CD14-positive monocyte (primary cell): ENCODE measurements at regions not wholly inside any gene's neighbourhood (a gene's known extent, or its start where the extent isn't known, plus 50 kb on each side); places are given as distances from the start of the nearest gene placed in this dataset.

ENCODE experiments used
- DNase-seq, 3 donors: peaks; one replicate each; pipeline ENCODE4 v3.0.0-alpha.2; 2011 to 2022
- H2AFZ ChIP-seq: 2 replicates; pipeline ENCODE4 v1.6.0; 2012; ENCODE audit warnings: mild to moderate bottlenecking, low read depth, low read length, inconsistent platforms; ENCODE audit not compliant: insufficient read depth, poor library complexity, severe bottlenecking
- H3K27ac ChIP-seq, 2 donors: 1 replicate in 1 of 2; 2 replicates in 1 of 2; pipeline ENCODE4 v1.5.1; 2012 to 2013; ENCODE audit warnings: low read length in 2 of 2, control low read depth in 1 of 2, inconsistent platforms in 1 of 2, low read depth in 1 of 2, mild to moderate bottlenecking in 1 of 2
- H3K27me3 ChIP-seq, 2 donors: one replicate each; pipeline versions ENCODE4 v1.6.0 to v1.6.1; 2011 to 2013; ENCODE audit warnings: low read length in 2 of 2; ENCODE audit not compliant: control insufficient read depth in 2 of 2, insufficient read depth in 2 of 2
- H3K36me3 ChIP-seq, 2 donors: replicated peaks in 1 of 2; 1 replicate in 1 of 2; 2 replicates in 1 of 2; pipeline versions ENCODE4 v1.5.1 to v1.6.1; 2012 to 2013; ENCODE audit warnings: low read length in 2 of 2, control low read depth in 1 of 2, inconsistent platforms in 1 of 2, mild to moderate bottlenecking in 1 of 2; ENCODE audit not compliant: insufficient read depth in 2 of 2, control insufficient read depth in 1 of 2
- H3K4me1 ChIP-seq, 2 donors: 1 replicate in 1 of 2; 2 replicates in 1 of 2; pipeline versions ENCODE4 v1.5.1 to v1.6.1; 2012 to 2013; ENCODE audit warnings: low read length in 2 of 2, control low read depth in 1 of 2, inconsistent platforms in 1 of 2, mild to moderate bottlenecking in 1 of 2, moderate library complexity in 1 of 2; ENCODE audit not compliant: insufficient read depth in 2 of 2, control insufficient read depth in 1 of 2
- H3K4me2 ChIP-seq: replicated peaks from 2 replicates; pipeline ENCODE3; 2012; ENCODE audit warnings: low read length, moderate library complexity, mild to moderate bottlenecking; ENCODE audit not compliant: poor library complexity, severe bottlenecking; ENCODE audit errors: extremely low read depth
- H3K4me3 ChIP-seq, 3 experiments: fragments of 200-600 bp in 1 of 3; sonication (generic) in 1 of 3; replicated peaks in 1 of 3; 1 replicate in 2 of 3; 2 replicates in 1 of 3; pipeline ENCODE4 v1.5.1; 2011 to 2013; ENCODE audit warnings: low read length in 3 of 3, mild to moderate bottlenecking in 3 of 3, control low read depth in 2 of 3, low read depth in 2 of 3, inconsistent platforms in 1 of 3, moderate library complexity in 1 of 3
- H3K79me2 ChIP-seq: 2 replicates; pipeline ENCODE4 v1.6.0; 2012; ENCODE audit warnings: mild to moderate bottlenecking, control low read depth, inconsistent platforms, low read length, moderate library complexity; ENCODE audit not compliant: insufficient read depth
- H3K9ac ChIP-seq: 2 replicates; pipeline ENCODE4 v1.6.0; 2017; ENCODE audit warnings: low read length, mild to moderate bottlenecking; ENCODE audit not compliant: insufficient read depth, poor library complexity, severe bottlenecking
- H3K9me3 ChIP-seq, 2 donors: replicated peaks in 1 of 2; 1 replicate in 1 of 2; 2 replicates in 1 of 2; pipeline versions ENCODE4 v1.5.1 to v1.6.1; 2012 to 2013; ENCODE audit warnings: low read length in 2 of 2, control low read depth in 1 of 2; ENCODE audit not compliant: control insufficient read depth in 1 of 2, insufficient read depth in 1 of 2
- H4K20me1 ChIP-seq: 2 replicates; pipeline ENCODE4 v1.6.0; 2012; ENCODE audit warnings: mild to moderate bottlenecking, low read length, control low read depth, moderate library complexity; ENCODE audit not compliant: insufficient read depth
- H3K27ac Mint-ChIP-seq, 7 donors: one replicate each; pipeline ENCODE4 v1.8.0; 2020; ENCODE audit warnings: mild to moderate bottlenecking in 7 of 7, mixed read lengths in 7 of 7, moderate library complexity in 6 of 7, inconsistent platforms in 2 of 7
- H3K27me3 Mint-ChIP-seq, 3 donors: one replicate each; pipeline ENCODE4 v1.8.0; 2021 to 2022; ENCODE audit warnings: low read depth in 3 of 3, mild to moderate bottlenecking in 3 of 3, mixed read lengths in 3 of 3, moderate library complexity in 3 of 3, inconsistent platforms in 1 of 3
- H3K36me3 Mint-ChIP-seq, 2 donors: one replicate each; pipeline ENCODE4 v1.8.0; 2020; ENCODE audit warnings: mixed read lengths in 2 of 2, inconsistent platforms in 1 of 2, mild to moderate bottlenecking in 1 of 2
- H3K4me1 Mint-ChIP-seq: one replicate; pipeline ENCODE4 v1.8.0; 2020; ENCODE audit warnings: mild to moderate bottlenecking, mixed read lengths
- H3K4me3 Mint-ChIP-seq, 2 donors: one replicate each; pipeline ENCODE4 v1.8.0; 2020; ENCODE audit warnings: mild to moderate bottlenecking in 2 of 2, mixed read lengths in 2 of 2, moderate library complexity in 1 of 2
- H3K9me3 Mint-ChIP-seq, 7 donors: one replicate each; pipeline ENCODE4 v1.8.0; 2020 to 2022; ENCODE audit warnings: mixed read lengths in 7 of 7, mild to moderate bottlenecking in 6 of 7, moderate library complexity in 6 of 7, inconsistent platforms in 2 of 7
- WGBS: methylation state at CpG from one replicate; pipeline ENCODE4 v1.1.5; 2013; ENCODE audit warnings: missing lambda C conversion rate; ENCODE audit not compliant: insufficient coverage; 5-methylcytosine and 5-hydroxymethylcytosine counted together
- intact Hi-C, 2 donors: fragments of 100-400 bp; cut with micrococcal nuclease; formaldehyde crosslinking; loops; one replicate each; pipeline versions ENCODE4 v1.15.0 to v1.15.1; 2023
- TF ChIP-seq, protein P1 (sequence below): fragments of 200-600 bp; IDR thresholded peaks from one replicate; pipeline ENCODE4 v1.8.0; 2022; ENCODE audit warnings: antibody characterized with exemption, mild to moderate bottlenecking

DNA sequence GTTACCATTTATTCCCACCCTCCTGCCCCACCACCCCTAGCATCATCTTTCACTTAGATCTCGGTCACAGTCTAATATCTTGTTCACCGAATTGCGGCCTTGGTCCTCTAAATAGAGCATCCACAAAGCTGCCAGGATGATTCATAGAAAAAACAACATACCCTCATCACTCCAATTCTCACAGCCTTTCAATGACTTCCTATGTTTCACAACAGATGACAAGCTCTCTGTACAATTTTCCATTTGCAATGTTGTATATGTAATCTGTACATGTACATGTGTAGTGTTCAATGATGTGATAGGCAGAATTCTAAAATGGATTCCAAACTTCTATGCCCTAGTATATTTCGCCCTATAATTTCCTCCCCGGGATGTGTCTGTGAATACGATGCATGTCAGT lies 675.6 kb upstream of the CELF4 start:
- no peak overlapping the region for H3K4me2 ChIP-seq
- DNase-seq, result no peak
- Mint-ChIP-seq H3K4me3 (no peak overlapping the region), H3K9me3 (peaks cover 0 to 12% (median 7%) of the 10 kb centered on the region in 7 donors), H3K27me3 (no peaks in the 10 kb centered on the region), H3K36me3 (no peaks in the 10 kb centered on the region), H3K4me1 (no peaks in the 10 kb centered on the region), H3K27ac (no peak overlapping the region)
- no peaks in the 10 kb centered on the region for H3K79me2 ChIP-seq
- no peak overlapping the region for H3K9ac ChIP-seq
- 86% methylated on average over 5 of the region's 6 CpGs for WGBS
- no peak overlapping the region for H2AFZ ChIP-seq
- H3K4me3 ChIP-seq, result no peak overlapping the region
- TF ChIP-seq, protein P1, sequence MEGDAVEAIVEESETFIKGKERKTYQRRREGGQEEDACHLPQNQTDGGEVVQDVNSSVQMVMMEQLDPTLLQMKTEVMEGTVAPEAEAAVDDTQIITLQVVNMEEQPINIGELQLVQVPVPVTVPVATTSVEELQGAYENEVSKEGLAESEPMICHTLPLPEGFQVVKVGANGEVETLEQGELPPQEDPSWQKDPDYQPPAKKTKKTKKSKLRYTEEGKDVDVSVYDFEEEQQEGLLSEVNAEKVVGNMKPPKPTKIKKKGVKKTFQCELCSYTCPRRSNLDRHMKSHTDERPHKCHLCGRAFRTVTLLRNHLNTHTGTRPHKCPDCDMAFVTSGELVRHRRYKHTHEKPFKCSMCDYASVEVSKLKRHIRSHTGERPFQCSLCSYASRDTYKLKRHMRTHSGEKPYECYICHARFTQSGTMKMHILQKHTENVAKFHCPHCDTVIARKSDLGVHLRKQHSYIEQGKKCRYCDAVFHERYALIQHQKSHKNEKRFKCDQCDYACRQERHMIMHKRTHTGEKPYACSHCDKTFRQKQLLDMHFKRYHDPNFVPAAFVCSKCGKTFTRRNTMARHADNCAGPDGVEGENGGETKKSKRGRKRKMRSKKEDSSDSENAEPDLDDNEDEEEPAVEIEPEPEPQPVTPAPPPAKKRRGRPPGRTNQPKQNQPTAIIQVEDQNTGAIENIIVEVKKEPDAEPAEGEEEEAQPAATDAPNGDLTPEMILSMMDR, result no peak
- H3K36me3 ChIP-seq, result no peaks in the 10 kb centered on the region
- H3K9me3 ChIP-seq, result peaks cover 6 to 12% of the 10 kb centered on the region in 2 donors
- H3K27ac ChIP-seq, result no peak overlapping the region
- intact Hi-C loops, result no loop called here
- no peaks in the 10 kb centered on the region for H4K20me1 ChIP-seq
- H3K4me1 ChIP-seq, result no peaks in the 10 kb centered on the region
- H3K27me3 ChIP-seq, result no peaks in the 10 kb centered on the region

DNA sequence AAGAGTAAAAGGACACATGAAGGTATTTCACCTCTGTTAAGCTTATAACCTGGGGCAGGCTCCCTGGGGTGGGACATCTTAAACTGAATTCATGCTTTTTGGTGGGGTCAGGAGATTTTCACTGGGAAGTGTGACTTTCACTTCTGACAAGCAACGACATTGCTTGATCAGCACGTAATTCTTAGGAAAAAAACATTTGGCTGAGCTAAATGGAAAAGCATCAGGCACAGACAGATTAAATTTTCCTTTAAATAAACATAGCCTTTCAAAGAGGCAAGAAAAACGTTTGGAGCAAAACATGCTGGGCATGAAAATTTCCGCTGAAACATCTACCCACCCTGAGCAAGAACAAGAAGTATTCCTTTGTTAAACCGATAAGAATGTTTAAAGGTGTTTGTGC lies 674.0 kb upstream of the CELF4 start:
- H3K36me3 Mint-ChIP-seq, result no peaks in the 10 kb centered on the region
- H3K27ac ChIP-seq, result no peak overlapping the region
- no peaks in the 10 kb centered on the region for H3K79me2 ChIP-seq
- no peaks in the 10 kb centered on the region for H3K4me1 Mint-ChIP-seq
- TF ChIP-seq, protein P1, result no peak
- H3K27me3 ChIP-seq, result no peaks in the 10 kb centered on the region
- no peaks in the 10 kb centered on the region for H3K27me3 Mint-ChIP-seq
- H3K9ac ChIP-seq, result no peak overlapping the region
- no peaks in the 10 kb centered on the region for H4K20me1 ChIP-seq
- H3K27ac Mint-ChIP-seq, result no peak overlapping the region
- no peak overlapping the region for H3K4me2 ChIP-seq
- no peak overlapping the region for H2AFZ ChIP-seq
- DNase-seq, result no peak
- intact Hi-C loops, result no loop called here
- peaks cover 0 to 15% (median 5%) of the 10 kb centered on the region in 7 donors for H3K9me3 Mint-ChIP-seq
- H3K36me3 ChIP-seq, result no peaks in the 10 kb centered on the region
- WGBS, result 79% methylated on average over 2 of the region's 5 CpGs
- no peak overlapping the region for H3K4me3 ChIP-seq
- H3K4me1 ChIP-seq, result no peaks in the 10 kb centered on the region
- H3K4me3 Mint-ChIP-seq, result no peak overlapping the region
- peaks cover 4 to 5% of the 10 kb centered on the region in 2 donors for H3K9me3 ChIP-seq
